Heart left ventricle (tissue), 13 donors: ENCODE measurements at regions not wholly inside any gene's neighbourhood (a gene's known extent, or its start where the extent isn't known, plus 50 kb on each side); places are given as distances from the start of the nearest gene placed in this dataset.

Experiments
- CTCF ChIP-seq, 12 donors: fragments of 200-600 bp; sonication (generic) in 4 of 12; IDR thresholded peaks; one replicate each; pipeline versions ENCODE4 v1.5.0 to v1.8.0; 2018 to 2022; ENCODE audit warnings: antibody characterized with exemption in 12 of 12, mild to moderate bottlenecking in 5 of 12
- POLR2A ChIP-seq, 2 donors: fragments of 450-650 bp; IDR thresholded peaks; one replicate each; pipeline ENCODE4 v1.6.1; 2017; ENCODE audit warnings: antibody characterized with exemption in 2 of 2, mild to moderate bottlenecking in 2 of 2, moderate library complexity in 2 of 2
- donor health status: ischemic (EF 13 %, LVEDD 7.1; RV severe dilation, severe dysfunction).
- donor health status: DM: no; HTN: yes; CAD: no.
- donor health status: DM: no; HTN: no; CAD: no.
- donor health status: ischemic (EF 25% LVEDD 6.9; RV normal size, moderate dysfunction).
- donor health status: ischemic (EF 25% LVEDD 5.7; RV mildly dilated, moderate dysfunction).
- donor health status: ischemic (EF 35%, LVEDD 5.7; RV mildly dilated, moderate dysfunction).
- donor health status: nonischemic (EF 11% LVEDD 7.7; RV severe dilation, severe dysfunction).
- donor health status: DM: yes; HTN: yes; CAD: no.
- donor health status: PGD.
- donor health status: ischemic (EF 29% LVEDD 5.4; RV normal size, mild dysfunction).
- donor health status: nonischemic (EF 23%, LVEDD 6.1; RV moderate dilation, normal function).

- TF ChIP-seq POLR2A (IDR thresholded peaks at IDR 0.05) (no peak), CTCF (IDR thresholded peaks at IDR 0.05) (no peak)
Observed at GRCh38 chr19:13707915-13708314, 56.4 kb upstream of the MRI1 start.
